GM21529 (cell line): ENCODE measurements at regions not wholly inside any gene's neighbourhood (a gene's known extent, or its start where the extent isn't known, plus 50 kb on each side); places are given as distances from the start of the nearest gene placed in this dataset.
A peak's percentile ranks its signal among the peaks of the same experiment; 100 is the strongest.
"Not testable (repeated sequence)": the region's sequence is repeated elsewhere in the genome, so short reads cannot be mapped to it uniquely, and the experiment has no call there.

ENCODE experiments used
- ATAC-seq: cut with Tn5 transposase; IDR thresholded peaks from one replicate; pipeline ENCODE4 v1.9.1; 2021; ENCODE audit not compliant: unreplicated experiment

DNA sequence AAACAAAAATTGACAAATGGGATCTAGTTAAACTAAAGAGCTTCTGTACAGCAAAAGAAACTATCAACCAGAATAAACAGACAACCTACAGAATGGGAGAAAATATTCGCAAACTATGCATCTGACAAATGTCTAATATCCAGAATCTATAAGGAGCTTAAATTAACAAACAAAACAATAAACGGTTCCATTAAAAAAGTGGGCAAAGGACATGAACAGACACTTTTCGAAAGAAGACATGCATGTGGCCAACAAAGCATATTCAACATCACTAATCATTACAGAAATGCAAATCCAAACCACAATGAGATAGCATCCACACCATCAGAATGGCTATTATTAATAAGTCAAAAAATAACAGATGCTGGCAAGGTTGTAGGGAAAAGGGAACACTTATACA, 50.5 kb upstream of the MED13L start:
- not testable (repeated sequence) for ATAC-seq

DNA sequence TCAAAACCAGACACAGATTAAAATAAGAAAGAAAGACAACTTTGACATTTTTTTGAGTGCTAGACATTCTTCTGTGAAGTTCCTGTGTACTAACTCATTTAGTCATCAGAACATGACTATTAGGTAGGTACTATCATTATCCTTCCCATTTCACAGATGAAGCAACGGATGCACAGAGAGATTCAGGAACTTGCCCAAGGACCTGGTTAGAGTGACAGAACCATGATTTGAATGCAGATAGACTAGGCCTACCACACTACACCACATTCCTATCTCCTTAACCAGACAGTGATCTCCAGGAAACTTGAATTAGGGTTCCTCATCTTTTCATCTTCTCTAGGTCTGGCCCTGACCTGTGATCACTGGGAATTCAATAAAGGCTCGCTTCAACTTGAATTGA, 54.4 kb upstream of the MED13L start:
- ATAC-seq: no peak

- no peak for ATAC-seq
Observed at GRCh38 chr12:116332705-116333380, 55.4 kb upstream of the MED13L start.

DNA sequence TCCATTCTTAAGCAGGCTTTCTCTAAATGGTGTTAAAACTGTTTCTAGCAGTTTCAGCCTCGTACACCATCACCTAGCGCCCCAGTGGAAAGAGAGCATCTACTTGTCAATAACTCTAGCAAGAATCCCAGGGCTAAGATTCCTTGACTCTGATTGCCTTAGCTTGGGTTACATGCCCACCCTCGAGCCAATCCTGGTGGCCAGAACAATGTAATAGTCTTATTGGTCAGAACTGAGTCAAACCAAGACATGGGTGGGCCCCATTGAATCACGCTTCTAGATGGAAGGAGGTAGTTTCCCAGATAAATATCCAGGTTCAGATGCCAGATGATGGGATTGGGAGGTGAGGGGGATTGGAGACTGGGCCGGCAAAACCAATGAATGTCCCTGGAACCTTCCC, 55.9 kb upstream of the MED13L start:
- no peak for ATAC-seq

DNA sequence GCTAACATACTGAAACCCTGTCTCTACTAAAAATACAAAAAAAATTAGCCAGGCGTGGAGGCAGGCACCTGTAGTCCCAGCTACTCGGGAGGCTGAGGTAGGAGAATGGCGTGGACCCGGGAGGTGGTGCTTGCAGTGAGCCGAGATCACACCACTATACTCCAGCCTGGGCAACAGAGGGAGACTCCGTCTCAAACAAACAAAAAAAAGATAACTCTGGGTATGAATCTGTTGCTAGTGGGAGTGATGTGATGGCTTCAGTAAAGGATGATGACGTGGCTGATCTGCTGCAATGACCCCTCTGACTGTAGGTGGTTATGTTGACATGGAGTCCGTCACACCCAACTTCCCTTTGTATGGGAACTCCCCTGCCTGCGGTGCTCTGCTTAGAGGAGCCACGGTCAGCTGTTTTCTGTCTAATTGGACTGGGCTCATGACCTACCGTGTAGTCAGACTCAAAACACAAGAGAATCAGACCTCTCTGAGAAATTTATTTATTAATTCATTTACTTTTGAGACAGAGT, 59.1 kb upstream of the MED13L start:
- peak; percentile 83 for ATAC-seq

DNA sequence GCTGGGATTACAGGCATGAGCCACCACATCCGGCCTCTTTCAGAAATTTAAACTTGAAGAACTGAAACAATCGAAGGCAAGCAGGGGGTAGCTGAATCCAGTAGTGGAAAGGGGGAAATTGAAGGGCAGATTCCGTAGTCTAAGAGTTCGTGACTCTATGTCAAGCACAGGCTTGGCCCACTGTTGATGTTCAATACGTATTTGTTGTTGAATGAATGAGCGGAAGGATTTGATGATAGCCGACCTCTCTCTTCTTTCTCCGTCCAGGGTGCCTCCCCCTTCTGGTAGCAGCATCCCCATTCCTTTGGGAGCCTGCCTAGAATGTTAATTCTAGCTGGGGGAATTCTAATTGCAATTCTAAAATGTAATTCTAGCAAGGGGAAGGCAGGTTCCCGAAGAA, 59.8 kb upstream of the MED13L start:
- no peak for ATAC-seq

DNA sequence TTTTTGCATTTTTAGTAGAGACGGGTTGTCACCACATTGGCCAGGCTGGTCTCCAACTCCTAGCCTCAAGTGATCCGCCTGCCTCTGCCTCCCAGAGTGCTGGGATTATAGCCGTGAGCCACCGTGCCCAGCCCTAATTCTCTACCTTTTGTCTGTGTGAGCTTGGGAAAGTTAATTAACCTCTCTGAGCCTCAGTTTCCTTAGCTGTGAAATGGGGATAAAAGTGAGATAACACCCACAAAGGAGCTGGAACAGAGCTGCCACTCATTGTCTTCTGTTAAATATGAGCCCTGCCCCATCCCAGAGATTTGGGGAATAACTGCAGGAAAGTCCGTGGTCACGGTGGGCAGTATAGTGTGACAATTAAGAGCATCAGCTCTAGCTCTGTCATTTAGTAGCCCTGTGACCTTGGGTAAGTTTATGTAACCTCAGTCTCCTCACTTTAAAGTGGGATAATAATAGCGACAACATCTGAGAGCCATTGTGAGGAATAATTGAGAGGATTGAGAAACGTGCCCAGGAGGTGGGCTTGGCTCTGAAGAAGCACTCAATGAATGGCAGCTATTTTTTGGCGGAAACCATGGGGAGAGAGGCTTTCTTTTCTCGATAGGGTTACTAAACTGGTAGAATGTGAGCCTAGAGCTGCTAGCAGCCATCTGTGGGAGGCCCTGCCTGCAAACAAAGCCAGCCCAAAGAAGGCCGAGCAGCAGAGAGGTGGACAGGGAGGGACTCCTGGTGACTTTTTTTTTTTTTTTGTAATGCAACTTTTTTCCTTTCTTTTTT, 60.8 kb upstream of the MED13L start:
- ATAC-seq: no peak

- ATAC-seq: no peak
Observed at GRCh38 chr12:116339062-116339461, 61.6 kb upstream of the MED13L start.

DNA sequence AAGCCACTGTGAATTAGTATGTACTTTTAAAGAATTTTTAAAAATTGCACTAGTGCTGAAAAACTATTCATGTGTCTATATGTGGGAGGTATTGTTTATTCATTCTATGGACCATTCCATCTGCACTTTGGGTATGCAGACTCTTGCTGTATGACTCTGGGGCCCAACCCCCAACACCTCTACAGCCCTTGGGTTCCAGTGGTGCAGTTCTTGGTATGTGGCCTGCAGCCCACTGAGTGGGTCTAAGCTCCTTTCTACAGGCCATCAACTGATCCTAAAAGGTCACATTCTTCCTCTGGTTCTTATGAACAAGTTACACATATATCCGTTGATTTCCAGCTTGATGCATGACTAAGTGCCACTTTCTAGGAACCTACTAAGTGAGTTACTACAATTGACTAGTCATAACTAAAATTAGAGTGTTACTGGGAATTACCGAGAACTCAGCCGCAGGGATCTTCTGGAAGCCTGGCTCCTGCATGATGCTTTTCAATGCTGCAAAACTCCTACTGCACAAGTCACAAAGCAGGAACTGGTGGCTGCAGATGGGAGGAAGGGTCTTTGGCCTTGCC, 62.4 kb upstream of the MED13L start:
- ATAC-seq: no peak

GRCh38 chr12:116343331-116343884, 65.9 kb upstream of the MED13L start:
- ATAC-seq: no peak

GRCh38 chr12:116346222-116346621, 68.7 kb upstream of the MED13L start:
- ATAC-seq: no peak

GRCh38 chr12:116346741-116347140, 69.2 kb upstream of the MED13L start:
- no peak for ATAC-seq

- ATAC-seq: no peak
Observed at GRCh38 chr12:116347265-116347664, 69.8 kb upstream of the MED13L start.

- no peak for ATAC-seq
Observed at GRCh38 chr12:116352315-116352835, 74.9 kb upstream of the MED13L start.

DNA sequence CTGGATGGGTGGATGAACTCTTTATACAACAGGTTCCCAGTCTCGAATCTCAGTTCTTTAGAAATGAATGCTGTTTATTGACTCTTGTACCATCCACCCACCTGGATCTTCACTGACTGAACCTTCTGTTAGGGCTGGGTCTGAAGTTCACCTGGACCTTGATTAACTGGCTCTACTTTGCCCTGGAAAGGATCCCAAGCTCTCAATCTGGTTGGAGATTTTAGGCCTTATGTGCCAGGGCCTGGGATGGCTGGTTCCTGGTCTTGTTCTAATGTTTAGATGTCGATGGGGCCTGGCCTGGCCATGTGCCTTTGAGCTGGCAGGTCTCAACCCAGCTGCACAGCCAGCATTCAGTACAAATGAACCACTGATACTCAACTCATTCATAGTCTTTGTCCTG, 76.5 kb upstream of the MED13L start:
- no peak for ATAC-seq

GRCh38 chr12:116354534-116354933, 77.0 kb upstream of the MED13L start:
- ATAC-seq: no peak

DNA sequence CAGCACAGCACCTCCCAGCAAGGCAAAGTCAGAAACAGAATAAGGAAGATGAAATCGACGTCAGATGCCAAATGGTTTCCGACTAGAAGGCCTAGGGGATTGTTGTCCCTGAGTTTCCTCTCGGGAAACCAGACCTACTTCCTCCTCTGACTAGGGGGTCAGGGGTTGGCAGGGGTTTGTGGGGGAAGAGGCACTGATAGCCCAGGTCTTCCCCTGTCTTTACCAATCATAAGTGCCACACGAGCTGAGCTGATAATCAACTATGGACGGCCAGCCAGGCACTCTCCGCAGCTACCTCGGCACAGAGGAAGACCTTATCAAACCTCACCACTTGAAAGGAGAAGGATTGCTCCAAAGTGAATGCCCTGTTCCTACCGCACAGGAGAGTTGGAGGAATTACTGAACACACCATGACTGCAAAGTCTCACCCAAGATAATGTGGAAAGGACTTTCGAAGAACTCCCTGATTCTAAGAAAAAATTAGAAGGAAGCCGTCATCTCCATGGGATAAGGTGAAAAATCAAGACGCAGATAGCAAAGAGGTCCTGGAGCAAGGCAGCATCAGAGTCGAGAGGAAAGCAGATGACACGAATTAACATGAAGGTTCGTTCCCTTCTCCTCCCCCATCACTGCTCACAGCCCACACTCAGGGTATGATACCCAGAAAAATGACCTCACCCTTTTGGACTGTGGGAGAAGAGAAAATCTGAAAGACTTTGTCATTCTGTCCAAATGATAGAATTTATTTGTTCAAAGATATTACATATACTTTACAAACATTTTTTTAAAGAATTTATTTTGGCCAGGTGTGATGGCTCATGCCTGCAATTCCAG, 77.7 kb upstream of the MED13L start:
- ATAC-seq: no peak

- ATAC-seq: no peak
Observed at GRCh38 chr12:116358536-116358892, 81.0 kb upstream of the MED13L start.

- ATAC-seq: peak; percentile 82
Observed at GRCh38 chr12:116358893-116359761, 81.6 kb upstream of the MED13L start.
